ENCODE measurements at regions not wholly inside any gene's neighbourhood (a gene's known extent, or its start where the extent isn't known, plus 50 kb on each side); places are given as distances from the start of the nearest gene placed in this dataset.

DNA sequence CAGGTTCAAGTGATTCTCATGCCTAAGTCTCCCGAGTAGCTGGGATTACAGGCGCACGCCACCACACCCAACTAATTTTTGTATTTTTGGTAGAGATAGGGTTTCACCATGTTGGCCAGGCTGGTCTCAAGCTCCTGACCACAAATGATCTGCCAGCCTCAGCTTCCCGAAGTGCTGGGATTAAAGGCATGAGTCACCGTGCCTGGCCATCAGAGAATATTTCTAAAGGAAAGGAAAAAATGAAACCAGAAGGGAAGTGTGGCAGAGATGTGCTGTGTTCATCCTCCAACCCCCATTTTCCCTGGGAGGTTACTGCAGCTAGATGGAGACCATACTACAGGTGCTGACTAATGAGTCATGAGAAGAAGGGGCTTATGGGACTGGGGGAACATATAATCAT lies 964.1 kb downstream of the TTLL7 start:
- TF ChIP-seq, protein P1, sequence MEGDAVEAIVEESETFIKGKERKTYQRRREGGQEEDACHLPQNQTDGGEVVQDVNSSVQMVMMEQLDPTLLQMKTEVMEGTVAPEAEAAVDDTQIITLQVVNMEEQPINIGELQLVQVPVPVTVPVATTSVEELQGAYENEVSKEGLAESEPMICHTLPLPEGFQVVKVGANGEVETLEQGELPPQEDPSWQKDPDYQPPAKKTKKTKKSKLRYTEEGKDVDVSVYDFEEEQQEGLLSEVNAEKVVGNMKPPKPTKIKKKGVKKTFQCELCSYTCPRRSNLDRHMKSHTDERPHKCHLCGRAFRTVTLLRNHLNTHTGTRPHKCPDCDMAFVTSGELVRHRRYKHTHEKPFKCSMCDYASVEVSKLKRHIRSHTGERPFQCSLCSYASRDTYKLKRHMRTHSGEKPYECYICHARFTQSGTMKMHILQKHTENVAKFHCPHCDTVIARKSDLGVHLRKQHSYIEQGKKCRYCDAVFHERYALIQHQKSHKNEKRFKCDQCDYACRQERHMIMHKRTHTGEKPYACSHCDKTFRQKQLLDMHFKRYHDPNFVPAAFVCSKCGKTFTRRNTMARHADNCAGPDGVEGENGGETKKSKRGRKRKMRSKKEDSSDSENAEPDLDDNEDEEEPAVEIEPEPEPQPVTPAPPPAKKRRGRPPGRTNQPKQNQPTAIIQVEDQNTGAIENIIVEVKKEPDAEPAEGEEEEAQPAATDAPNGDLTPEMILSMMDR (IDR thresholded peaks at IDR 0.05 in 4 of 5, conservative IDR thresholded peaks at IDR 0.05 in 1 of 5), result no peak
- no peak for TF ChIP-seq POLR2A (IDR thresholded peaks at IDR 0.05)

All from gastrocnemius medialis (tissue), 4 donors.